CD4-positive, alpha-beta memory T cell (primary cell): ENCODE measurements at regions not wholly inside any gene's neighbourhood (a gene's known extent, or its start where the extent isn't known, plus 50 kb on each side); places are given as distances from the start of the nearest gene placed in this dataset.

ENCODE experiments used
- CTCF ChIA-PET: fragments of 350-600 bp; sonication (Branson Sonifier 250); formaldehyde crosslinking; loops from one replicate; lab custom pipeline; 2021; ENCODE audit warnings: inconsistent platforms; ENCODE audit not compliant: partially characterized antibody; lab: Charles Lee
- POLR2A ChIA-PET: fragments of 350-600 bp; sonication (Branson Sonifier 250); formaldehyde crosslinking; loops from one replicate; lab custom pipeline; 2021; ENCODE audit not compliant: partially characterized antibody; lab: Charles Lee
- DNase-seq, 5 donors: peaks; one replicate each; pipeline versions ENCODE4 v3.0.0 to v3.0.0-alpha.2; 2020 to 2022; ENCODE audit warnings: mixed read lengths in 1 of 5
- H3K27ac ChIP-seq: one replicate; pipeline ENCODE4 v1.7.0; 2013; ENCODE audit warnings: low read depth, low read length
- H3K27me3 ChIP-seq: 2 replicates; pipeline ENCODE4 v1.7.0; 2013; ENCODE audit warnings: mild to moderate bottlenecking, low read length, moderate library complexity; ENCODE audit not compliant: insufficient read depth
- H3K36me3 ChIP-seq: 2 replicates; pipeline ENCODE4 v1.7.0; 2013; ENCODE audit warnings: mild to moderate bottlenecking, low read length, moderate library complexity; ENCODE audit not compliant: insufficient read depth
- H3K4me1 ChIP-seq: 2 replicates; pipeline ENCODE4 v1.7.0; 2013; ENCODE audit warnings: mild to moderate bottlenecking, low read length, moderate library complexity; ENCODE audit not compliant: insufficient read depth
- H3K4me3 ChIP-seq, 2 donors: one replicate each; pipeline ENCODE4 v1.7.0; 2013; ENCODE audit warnings: low read length in 2 of 2, mild to moderate bottlenecking in 1 of 2
- H3K9me3 ChIP-seq, 2 donors: one replicate each; pipeline ENCODE4 v1.7.0; 2013; ENCODE audit warnings: low read length in 2 of 2, control low read depth in 1 of 2; ENCODE audit not compliant: control insufficient read depth in 1 of 2
- H3K27ac Mint-ChIP-seq, 7 donors: one replicate each; pipeline ENCODE4 v1.8.0; 2020 to 2021; ENCODE audit warnings: mixed read lengths in 7 of 7, mild to moderate bottlenecking in 6 of 7, inconsistent platforms in 3 of 7, moderate library complexity in 3 of 7
- H3K27me3 Mint-ChIP-seq, 2 donors: one replicate each; pipeline ENCODE4 v1.8.0; 2020 to 2021; ENCODE audit warnings: mixed read lengths in 2 of 2
- H3K36me3 Mint-ChIP-seq, 2 donors: one replicate each; pipeline ENCODE4 v1.8.0; 2020 to 2021; ENCODE audit warnings: mixed read lengths in 2 of 2, inconsistent platforms in 1 of 2, mild to moderate bottlenecking in 1 of 2
- H3K4me1 Mint-ChIP-seq, 4 donors: one replicate each; pipeline ENCODE4 v1.8.0; 2020 to 2021; ENCODE audit warnings: mixed read lengths in 4 of 4, mild to moderate bottlenecking in 1 of 4
- H3K4me3 Mint-ChIP-seq, 8 donors: one replicate each; pipeline ENCODE4 v1.8.0; 2020 to 2021; ENCODE audit warnings: mixed read lengths in 8 of 8, mild to moderate bottlenecking in 7 of 8, moderate library complexity in 6 of 8, inconsistent platforms in 3 of 8
- H3K9me3 Mint-ChIP-seq, 8 donors: one replicate each; pipeline ENCODE4 v1.8.0; 2020 to 2021; ENCODE audit warnings: mixed read lengths in 8 of 8, mild to moderate bottlenecking in 5 of 8, inconsistent platforms in 3 of 8, moderate library complexity in 1 of 8
- intact Hi-C: fragments of 100-400 bp; cut with micrococcal nuclease; formaldehyde crosslinking; loops from one replicate; pipeline ENCODE4 v1.15.1; 2023

DNA sequence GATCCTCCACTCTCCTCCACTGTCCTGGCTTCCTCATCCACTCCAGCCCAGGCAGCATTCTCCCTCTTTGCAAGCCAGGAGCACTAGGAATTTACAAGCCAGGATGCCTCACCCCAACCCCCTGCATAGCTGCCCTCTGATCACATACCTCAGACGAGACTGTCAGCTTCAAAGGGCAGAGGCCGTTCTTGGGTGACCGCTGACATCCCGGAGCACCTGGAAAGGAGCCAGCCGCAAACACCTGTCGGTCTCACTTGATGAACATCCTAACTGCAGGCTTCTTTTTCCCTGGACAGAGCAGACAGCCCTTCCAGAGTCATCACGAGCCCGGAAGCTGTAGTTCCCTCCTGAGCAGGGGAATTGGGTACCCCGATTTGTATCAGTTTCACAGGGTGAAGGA is 451.3 kb upstream of the B3GAT1 start:
- H3K4me1 ChIP-seq: no peaks in the 10 kb centered on the region
- Mint-ChIP-seq H3K27ac (no peak overlapping the region), H3K9me3 (no peaks in the 10 kb centered on the region), H3K27me3 (peaks cover 0 to 4% of the 10 kb centered on the region in 2 donors), H3K4me3 (no peak overlapping the region), H3K36me3 (no peaks in the 10 kb centered on the region), H3K4me1 (peaks cover 0 to 2% (median 1%) of the 10 kb centered on the region in 4 donors)
- H3K36me3 ChIP-seq: no peaks in the 10 kb centered on the region
- H3K9me3 ChIP-seq: no peaks in the 10 kb centered on the region
- H3K27ac ChIP-seq: no peak overlapping the region
- CTCF ChIA-PET: no interaction called here
- POLR2A ChIA-PET: no interaction called here
- DNase-seq: no peak
- intact Hi-C loops: no loop called here
- no peak overlapping the region for H3K4me3 ChIP-seq
- no peaks in the 10 kb centered on the region for H3K27me3 ChIP-seq

DNA sequence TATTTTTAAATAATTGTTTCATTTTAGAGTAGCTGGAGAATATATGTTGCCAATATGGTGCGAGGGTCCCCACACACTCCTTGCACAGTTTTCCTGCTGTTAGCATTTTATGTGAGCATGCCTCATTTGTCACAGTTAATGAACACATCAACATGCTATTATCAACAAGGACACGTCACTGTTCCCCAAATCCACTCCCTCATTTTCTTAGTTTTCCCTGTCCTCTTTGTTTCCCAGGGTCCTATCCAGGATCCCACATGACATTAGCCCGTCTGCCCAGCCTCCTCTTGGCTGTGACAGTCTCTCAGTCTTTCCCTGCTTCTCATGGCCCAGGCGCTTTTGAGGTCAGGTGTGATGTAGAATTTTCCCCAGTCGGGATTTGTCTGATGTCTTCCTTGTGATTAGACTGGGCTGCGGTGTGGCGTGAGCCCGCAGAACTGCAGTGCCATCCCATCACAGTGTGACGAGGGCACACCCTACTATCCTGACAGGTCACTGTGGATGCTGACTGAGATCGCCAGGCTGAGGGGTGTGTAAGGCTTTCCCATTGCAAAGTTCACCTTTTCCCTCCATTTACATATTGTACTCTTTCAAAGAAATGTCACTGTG is 450.6 kb upstream of the B3GAT1 start:
- H3K27ac Mint-ChIP-seq: no peak overlapping the region
- DNase-seq: no peak
- H3K36me3 Mint-ChIP-seq: no peaks in the 10 kb centered on the region
- H3K36me3 ChIP-seq: no peaks in the 10 kb centered on the region
- H3K27ac ChIP-seq: no peak overlapping the region
- H3K4me3 ChIP-seq: no peak overlapping the region
- no peaks in the 10 kb centered on the region for H3K4me1 Mint-ChIP-seq
- no peaks in the 10 kb centered on the region for H3K9me3 Mint-ChIP-seq
- CTCF ChIA-PET: no interaction called here
- H3K4me1 ChIP-seq: no peaks in the 10 kb centered on the region
- POLR2A ChIA-PET: no interaction called here
- no peaks in the 10 kb centered on the region for H3K27me3 ChIP-seq
- peaks cover under 1 to 4% of the 10 kb centered on the region in 2 donors for H3K27me3 Mint-ChIP-seq
- H3K4me3 Mint-ChIP-seq: no peak overlapping the region
- intact Hi-C loops: no loop called here
- no peaks in the 10 kb centered on the region for H3K9me3 ChIP-seq

DNA sequence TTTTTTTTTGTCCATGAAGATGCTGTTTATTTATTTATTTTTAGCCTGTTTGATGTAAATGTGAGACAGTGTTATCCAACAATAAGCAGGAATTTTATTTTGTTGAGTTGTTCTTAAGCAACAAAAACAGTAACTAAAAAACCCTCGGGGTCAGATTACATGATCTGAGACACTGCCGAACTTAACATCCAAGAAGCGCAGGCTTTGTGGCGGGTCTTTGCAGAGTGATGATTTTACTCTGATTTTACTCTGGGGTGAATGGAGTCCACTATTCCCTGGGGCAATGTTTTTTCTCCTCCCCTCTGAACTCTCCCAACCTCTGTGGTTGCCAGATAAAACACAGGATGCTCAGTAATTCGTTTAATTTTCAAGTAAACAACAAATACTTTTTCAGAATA is 450.1 kb upstream of the B3GAT1 start:
- H3K4me1 Mint-ChIP-seq: no peaks in the 10 kb centered on the region
- H3K36me3 ChIP-seq: no peaks in the 10 kb centered on the region
- intact Hi-C loops: no loop called here
- no peaks in the 10 kb centered on the region for H3K27me3 ChIP-seq
- no peaks in the 10 kb centered on the region for H3K9me3 ChIP-seq
- no peak for DNase-seq
- H3K27ac Mint-ChIP-seq: no peak overlapping the region
- H3K27ac ChIP-seq: no peak overlapping the region
- no peaks in the 10 kb centered on the region for H3K9me3 Mint-ChIP-seq
- no peaks in the 10 kb centered on the region for H3K4me1 ChIP-seq
- peaks cover 3 to 4% of the 10 kb centered on the region in 2 donors for H3K27me3 Mint-ChIP-seq
- no peak overlapping the region for H3K4me3 ChIP-seq
- no peaks in the 10 kb centered on the region for H3K36me3 Mint-ChIP-seq
- POLR2A ChIA-PET: no interaction called here
- H3K4me3 Mint-ChIP-seq: no peak overlapping the region
- CTCF ChIA-PET: no interaction called here

- Mint-ChIP-seq H3K27me3 (peaks cover 3 to 4% of the 10 kb centered on the region in 2 donors), H3K27ac (no peak overlapping the region), H3K36me3 (no peaks in the 10 kb centered on the region), H3K9me3 (no peaks in the 10 kb centered on the region), H3K4me1 (no peaks in the 10 kb centered on the region), H3K4me3 (no peak overlapping the region)
- no peaks in the 10 kb centered on the region for H3K4me1 ChIP-seq
- H3K36me3 ChIP-seq: no peaks in the 10 kb centered on the region
- H3K4me3 ChIP-seq: no peak overlapping the region
- no peaks in the 10 kb centered on the region for H3K27me3 ChIP-seq
- POLR2A ChIA-PET: no interaction called here
- H3K27ac ChIP-seq: no peak overlapping the region
- no peaks in the 10 kb centered on the region for H3K9me3 ChIP-seq
- intact Hi-C loops: no loop called here
- CTCF ChIA-PET: no interaction called here
- no peak for DNase-seq
Measured at GRCh38 chr11:134861490-134862104, 449.6 kb upstream of the B3GAT1 start.

DNA sequence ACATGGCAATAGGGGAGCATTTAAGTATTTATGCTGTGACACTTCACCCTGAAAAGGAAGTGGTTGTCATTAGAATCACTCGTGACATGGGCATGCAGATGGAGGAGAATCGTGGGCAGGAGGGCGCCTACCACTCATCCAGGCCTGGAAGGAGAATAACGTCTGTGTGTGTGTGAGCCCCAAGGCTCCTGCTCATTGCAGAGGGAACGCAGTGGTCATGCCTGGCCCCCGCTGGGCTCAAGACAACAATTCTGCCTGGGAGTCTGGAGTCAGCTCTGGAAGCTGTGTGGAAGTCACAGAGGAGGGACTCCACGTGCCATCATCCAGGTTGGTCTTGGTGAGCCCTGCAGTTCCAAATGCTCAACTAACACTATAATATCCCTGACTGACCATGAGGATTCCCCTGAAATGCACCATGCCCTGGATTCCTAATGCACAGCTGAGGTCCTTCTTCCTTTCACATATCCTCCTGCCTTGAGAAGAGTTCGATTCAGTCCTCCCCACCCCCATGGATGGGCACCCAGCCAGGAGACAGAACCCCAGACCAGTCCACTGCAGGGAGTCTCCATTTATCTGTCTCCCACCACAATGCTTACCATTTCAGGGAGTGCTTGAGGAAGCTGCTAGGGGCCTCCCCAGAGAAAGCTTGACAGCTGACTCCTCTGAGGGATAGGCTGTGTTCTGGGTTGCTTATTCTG is 446.9 kb upstream of the B3GAT1 start:
- no peak overlapping the region for H3K27ac ChIP-seq
- H3K27me3 ChIP-seq: no peaks in the 10 kb centered on the region
- ChIA-PET POLR2A (no interaction called here), CTCF (no interaction called here)
- Mint-ChIP-seq H3K27me3 (peaks cover 10 to 11% of the 10 kb centered on the region in 2 donors), H3K4me1 (peaks cover 0 to 2% (median 0%) of the 10 kb centered on the region in 4 donors), H3K9me3 (no peaks in the 10 kb centered on the region), H3K27ac (no peak overlapping the region), H3K4me3 (no peak overlapping the region), H3K36me3 (no peaks in the 10 kb centered on the region)
- no peak for DNase-seq
- intact Hi-C loops: no loop called here
- no peaks in the 10 kb centered on the region for H3K9me3 ChIP-seq
- H3K4me1 ChIP-seq: no peaks in the 10 kb centered on the region
- no peaks in the 10 kb centered on the region for H3K36me3 ChIP-seq
- no peak overlapping the region for H3K4me3 ChIP-seq

GRCh38 chr11:134857035-134857434 is 445.0 kb upstream of the B3GAT1 start:
- no peaks in the 10 kb centered on the region for H3K9me3 Mint-ChIP-seq
- Histone ChIP-seq H3K27me3 (no peaks in the 10 kb centered on the region), H3K9me3 (no peaks in the 10 kb centered on the region), H3K4me3 (no peak overlapping the region), H3K36me3 (no peaks in the 10 kb centered on the region), H3K27ac (no peak overlapping the region), H3K4me1 (no peaks in the 10 kb centered on the region)
- no peak overlapping the region for H3K4me3 Mint-ChIP-seq
- DNase-seq: no peak
- intact Hi-C loops: no loop called here
- H3K4me1 Mint-ChIP-seq: peaks cover 0 to 2% (median 0%) of the 10 kb centered on the region in 4 donors
- CTCF ChIA-PET: interaction anchor here (0.9 kb wide), 1 partner anchor 12 kb away, joined by 3 read pairs; no protein-coding TSS in a partner anchor
- H3K27me3 Mint-ChIP-seq: peaks cover 13 to 18% of the 10 kb centered on the region in 2 donors
- H3K36me3 Mint-ChIP-seq: no peaks in the 10 kb centered on the region
- POLR2A ChIA-PET: no interaction called here
- no peak overlapping the region for H3K27ac Mint-ChIP-seq

DNA sequence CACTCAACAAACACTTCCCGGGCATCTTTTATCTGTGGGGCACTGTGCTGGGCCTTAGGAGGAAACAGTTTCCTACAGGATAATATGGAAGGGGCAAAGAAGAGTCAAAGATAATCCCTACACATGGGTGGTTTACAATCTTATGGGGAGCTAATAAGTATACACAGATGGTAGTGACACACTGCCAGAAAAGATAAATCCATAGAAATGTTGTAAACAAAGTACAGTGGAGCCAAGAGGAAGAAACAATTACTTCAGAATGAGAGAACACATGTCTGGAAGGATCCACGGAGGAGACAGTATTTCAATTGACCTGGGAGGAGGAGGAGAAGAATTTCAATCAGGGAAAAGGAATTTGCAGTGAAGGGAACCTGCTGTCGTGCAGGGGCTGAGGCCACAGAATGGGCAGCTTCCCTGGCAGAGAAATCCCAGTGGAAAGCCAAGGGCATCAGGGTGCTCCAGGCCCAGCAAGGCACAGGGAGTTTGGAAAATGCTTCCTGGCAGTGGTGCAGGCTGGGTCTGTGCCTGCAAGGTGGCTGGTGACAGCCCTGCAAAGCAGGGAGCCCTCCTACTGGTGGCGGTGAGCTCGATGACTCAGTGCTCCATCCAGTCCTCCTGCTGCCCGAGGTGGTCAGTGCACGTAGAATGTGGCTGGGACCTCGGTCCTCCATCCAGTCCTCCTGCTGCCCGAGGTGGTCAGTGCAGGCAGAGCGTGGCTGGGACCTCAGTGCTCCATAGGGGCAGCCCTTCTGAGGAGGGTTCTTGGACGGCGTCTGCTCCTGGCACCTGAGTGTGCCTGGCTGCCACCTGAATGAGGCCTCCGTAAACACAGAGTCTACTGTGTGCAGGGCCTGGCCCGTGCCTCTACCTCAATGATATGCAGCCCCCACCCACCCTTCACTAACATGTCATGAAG is 444.3 kb upstream of the B3GAT1 start:
- Histone ChIP-seq H3K27me3 (no peaks in the 10 kb centered on the region), H3K36me3 (no peaks in the 10 kb centered on the region), H3K4me1 (no peaks in the 10 kb centered on the region), H3K4me3 (no peak overlapping the region), H3K9me3 (no peaks in the 10 kb centered on the region), H3K27ac (no peak overlapping the region)
- DNase-seq: no peak
- Mint-ChIP-seq H3K4me3 (no peak overlapping the region), H3K27ac (no peak overlapping the region), H3K4me1 (peaks cover 0 to 2% (median 0%) of the 10 kb centered on the region in 4 donors), H3K27me3 (peaks cover 11 to 18% of the 10 kb centered on the region in 2 donors), H3K36me3 (no peaks in the 10 kb centered on the region), H3K9me3 (no peaks in the 10 kb centered on the region)
- intact Hi-C loops: no loop called here
- ChIA-PET CTCF (interaction anchor here (0.9 kb wide), 1 partner anchor 13 kb away, joined by 3 read pairs; no protein-coding TSS in a partner anchor), POLR2A (no interaction called here)
